GM15510 (cell line): ENCODE measurements at regions not wholly inside any gene's neighbourhood (a gene's known extent, or its start where the extent isn't known, plus 50 kb on each side); places are given as distances from the start of the nearest gene placed in this dataset.

Experiments
- POLR2A ChIP-seq: IDR thresholded peaks from 3 replicates; pipeline ENCODE4 v1.6.1; 2011; ENCODE audit warnings: borderline replicate concordance; ENCODE audit not compliant: insufficient read length; ENCODE audit errors: extremely low read depth

GRCh38 chr6:4010689-4011090 lies 68.2 kb downstream of the FAM217A start:
- no peak for TF ChIP-seq POLR2A

- TF ChIP-seq POLR2A: no peak
Observed at GRCh38 chr6:4012826-4013225, 66.1 kb downstream of the FAM217A start.

- TF ChIP-seq POLR2A: no peak
Observed at GRCh38 chr6:4017058-4017739, 61.7 kb downstream of the FAM217A start.

- TF ChIP-seq POLR2A: no peak
Observed at GRCh38 chr6:4017834-4018170, 61.1 kb downstream of the FAM217A start.

- TF ChIP-seq POLR2A: peak; percentile 89
Observed at GRCh38 chr6:4018171-4018923, 60.6 kb downstream of the FAM217A start.
